ENCODE measurements at regions not wholly inside any gene's neighbourhood (a gene's known extent, or its start where the extent isn't known, plus 50 kb on each side); places are given as distances from the start of the nearest gene placed in this dataset.

DNA sequence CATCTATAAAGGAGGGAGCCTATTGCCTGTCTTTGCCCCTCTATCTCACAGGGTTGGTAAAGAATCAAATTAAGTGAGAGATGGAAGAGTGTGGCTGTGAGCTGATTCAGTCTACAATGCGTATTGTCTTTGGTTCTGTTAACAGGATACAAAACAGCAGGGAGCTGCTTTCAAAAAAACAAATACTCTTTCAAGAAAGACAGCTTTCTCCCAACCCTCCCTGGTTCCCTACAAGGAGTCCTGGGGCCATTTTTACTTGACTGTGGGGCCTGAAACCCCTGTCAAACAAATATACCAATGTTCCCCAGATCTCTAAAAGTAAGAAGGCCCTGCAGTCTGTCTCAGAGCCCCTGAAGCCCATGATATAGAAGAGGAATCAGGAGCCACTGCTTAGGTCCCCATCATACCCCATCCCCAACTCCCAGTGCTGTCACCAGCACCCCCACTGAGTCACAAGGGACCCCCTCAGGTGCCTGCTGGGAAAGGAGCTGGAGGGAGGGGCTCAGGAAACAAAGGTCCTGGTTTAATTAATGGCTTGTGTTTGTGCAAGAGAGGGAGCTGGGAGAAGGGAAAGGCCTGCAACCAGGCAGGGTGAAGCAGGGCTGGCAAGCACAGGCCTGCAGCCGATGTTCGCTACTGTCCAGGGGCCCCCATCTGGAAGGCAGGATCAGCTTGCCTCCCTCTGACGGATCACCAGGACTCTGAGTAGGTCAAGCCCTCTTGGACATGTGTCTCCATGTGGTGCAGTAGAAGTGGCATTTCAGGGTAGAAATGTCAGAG, 182.0 kb upstream of the GHITM start:
- intact Hi-C loops (cut with DNase I): no loop called here
- DNase-seq: no peak
- no peak for ATAC-seq (ENCODE audit: poor library complexity)

DNA sequence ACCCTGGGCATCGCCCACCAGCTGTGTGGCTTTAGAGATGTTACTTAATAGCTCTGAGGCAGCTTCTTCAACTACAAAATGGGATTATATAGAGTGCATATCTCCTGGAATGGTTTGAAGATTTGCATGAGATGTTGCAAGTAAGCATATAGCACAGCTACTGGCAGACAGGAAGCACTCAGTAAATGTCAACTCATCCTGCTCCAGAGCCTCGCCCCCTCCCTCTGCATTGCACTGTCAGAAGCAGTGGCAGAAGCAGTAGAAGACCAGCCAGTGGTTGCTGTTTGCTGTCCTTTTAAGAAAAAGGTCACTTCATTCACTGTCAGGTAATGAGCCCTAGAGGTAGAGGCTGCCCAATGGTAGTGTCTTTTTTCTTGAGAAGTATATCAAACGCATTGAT, 180.0 kb upstream of the GHITM start:
- DNase-seq: no peak
- ATAC-seq (ENCODE audit: poor library complexity): no peak
- intact Hi-C loops (cut with DNase I): no loop called here

DNA sequence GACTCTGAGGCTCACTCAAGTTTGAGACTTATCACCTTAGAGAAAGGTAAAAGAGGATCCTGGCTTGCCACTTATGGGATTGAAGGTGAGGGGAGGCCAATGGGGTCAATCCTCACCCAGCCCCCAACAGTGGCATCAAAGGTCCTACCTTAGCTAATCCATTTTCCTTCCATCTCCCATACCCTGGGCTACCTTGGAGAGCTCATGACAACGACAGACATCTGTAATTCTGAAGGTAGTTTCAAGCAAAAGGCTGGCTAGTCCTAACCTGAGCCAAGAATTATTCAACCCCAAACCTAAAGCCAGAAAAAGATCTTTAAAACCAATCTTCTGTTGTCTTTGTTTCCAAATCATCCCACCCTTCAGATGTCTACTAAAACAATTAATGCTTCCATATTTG, 179.2 kb upstream of the GHITM start:
- no peak for ATAC-seq (ENCODE audit: poor library complexity)
- intact Hi-C loops (cut with DNase I): no loop called here
- DNase-seq: no peak

DNA sequence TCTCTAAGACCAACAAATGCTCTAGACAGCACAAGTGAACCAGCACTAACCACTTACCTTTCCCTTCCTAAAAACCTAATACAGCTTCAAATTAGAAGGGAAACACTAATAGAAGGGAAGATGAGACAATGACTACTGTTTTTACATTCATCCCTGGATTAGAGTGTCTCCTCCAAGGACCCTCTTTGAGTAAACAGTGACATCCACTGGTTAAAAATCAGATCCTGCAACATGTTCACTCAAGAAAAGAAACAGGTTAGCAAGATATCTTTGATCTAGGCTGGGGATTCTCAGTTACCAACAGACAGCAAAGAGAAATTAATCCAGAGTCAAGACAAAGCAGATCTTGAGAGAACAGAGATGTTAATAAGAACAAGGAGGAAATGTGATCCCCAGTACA, 177.7 kb upstream of the GHITM start:
- DNase-seq: no peak
- intact Hi-C loops (cut with DNase I): no loop called here
- ATAC-seq (ENCODE audit: poor library complexity): no peak

DNA sequence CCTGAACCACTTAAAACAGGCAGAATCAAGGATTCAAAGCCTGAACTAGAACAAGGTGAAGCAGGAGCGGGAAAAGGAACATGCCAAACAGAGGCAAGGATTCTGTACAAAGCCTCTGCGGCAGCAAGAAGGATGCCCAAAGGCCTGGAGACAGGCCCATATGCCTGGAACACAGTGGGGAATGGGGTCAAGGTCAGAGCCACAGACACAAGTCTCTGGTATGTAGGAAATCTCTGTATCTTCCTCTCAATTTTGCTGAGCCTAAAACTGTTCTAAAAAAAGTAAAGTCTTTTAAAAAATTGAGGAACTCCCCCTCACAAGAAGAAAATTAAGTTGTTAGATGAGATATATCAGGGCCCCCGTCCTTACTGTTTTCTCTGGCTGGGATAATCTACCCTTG, 175.9 kb upstream of the GHITM start:
- ATAC-seq (ENCODE audit: poor library complexity) (no peak), DNase-seq (no peak)
- intact Hi-C loops (cut with DNase I): no loop called here

DNA sequence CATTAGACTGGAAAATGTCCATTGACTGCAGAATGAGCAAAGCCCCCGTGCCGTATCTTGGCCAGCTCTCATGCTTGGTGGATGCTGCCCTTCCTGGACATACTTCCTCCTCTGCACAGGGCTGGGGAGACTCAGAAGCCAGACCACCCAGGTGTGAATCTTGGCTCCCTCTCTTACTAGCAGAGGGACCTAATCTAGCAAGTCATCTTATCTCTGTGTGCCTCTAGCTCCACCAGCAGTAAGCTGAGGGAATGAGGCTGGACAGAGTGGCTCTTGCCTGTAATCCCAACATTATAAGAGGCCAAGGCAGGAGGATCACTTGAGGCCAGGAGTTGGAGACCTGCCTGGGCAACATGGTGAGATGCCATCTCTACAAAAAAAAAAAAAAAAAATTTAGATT, 173.8 kb upstream of the GHITM start:
- intact Hi-C loops (cut with DNase I): no loop called here
- ATAC-seq (ENCODE audit: poor library complexity): no peak
- DNase-seq: no peak

DNA sequence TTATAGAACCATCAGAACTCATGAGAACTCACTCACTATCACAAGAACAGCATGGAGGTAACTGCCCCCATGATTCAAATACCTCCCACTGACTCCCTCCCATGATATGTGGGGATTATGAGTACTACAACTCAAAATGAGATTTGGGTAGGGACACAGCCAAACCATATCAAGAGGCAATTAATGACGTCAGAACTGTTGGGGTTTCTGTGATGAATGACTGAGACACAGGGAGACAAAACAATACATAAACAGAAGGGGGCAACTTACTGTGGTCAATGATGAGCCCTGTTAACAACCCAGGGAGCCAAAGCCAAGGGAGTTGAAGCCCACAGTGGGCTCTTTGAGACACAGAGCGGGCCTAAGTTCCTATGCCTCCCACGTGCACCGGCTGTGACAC, 171.3 kb upstream of the GHITM start:
- no peak for ATAC-seq (ENCODE audit: poor library complexity)
- DNase-seq: no peak
- intact Hi-C loops (cut with DNase I): no loop called here

DNA sequence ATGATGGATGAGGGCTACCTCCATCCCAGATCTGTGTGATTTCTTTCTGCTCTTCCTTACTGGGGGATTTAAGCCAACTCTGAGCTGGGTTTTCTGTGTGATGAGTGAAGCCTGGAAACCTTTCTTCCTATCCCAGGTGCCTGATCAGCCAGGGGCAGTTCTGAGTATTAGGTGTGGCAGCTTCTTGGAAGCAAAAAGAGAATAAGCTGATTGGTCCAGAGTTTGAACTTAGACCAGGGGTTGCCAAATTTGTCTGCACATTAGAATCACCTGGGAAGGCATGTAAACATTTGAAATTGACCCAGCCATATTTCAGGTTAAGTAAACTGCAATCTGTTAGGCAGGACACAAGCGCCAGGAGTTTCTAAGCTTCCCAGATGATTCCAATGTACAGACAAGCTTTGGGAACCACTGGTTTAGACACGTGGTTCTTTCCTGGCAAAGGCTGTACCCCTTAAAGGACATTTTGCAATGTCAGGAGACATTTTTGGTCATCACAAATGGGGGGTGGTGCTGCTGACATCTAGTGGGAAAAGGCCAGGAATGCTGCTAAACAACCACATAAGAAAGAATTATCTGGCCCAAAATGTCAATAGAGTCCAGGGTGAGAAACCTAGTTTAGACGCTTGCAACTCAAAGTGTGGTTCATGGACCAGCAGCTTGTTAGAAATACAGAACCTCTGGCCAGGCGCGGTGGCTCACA, 160.5 kb upstream of the GHITM start:
- intact Hi-C loops (cut with DNase I): no loop called here
- DNase-seq (no peak), ATAC-seq (ENCODE audit: poor library complexity) (no peak)

DNA sequence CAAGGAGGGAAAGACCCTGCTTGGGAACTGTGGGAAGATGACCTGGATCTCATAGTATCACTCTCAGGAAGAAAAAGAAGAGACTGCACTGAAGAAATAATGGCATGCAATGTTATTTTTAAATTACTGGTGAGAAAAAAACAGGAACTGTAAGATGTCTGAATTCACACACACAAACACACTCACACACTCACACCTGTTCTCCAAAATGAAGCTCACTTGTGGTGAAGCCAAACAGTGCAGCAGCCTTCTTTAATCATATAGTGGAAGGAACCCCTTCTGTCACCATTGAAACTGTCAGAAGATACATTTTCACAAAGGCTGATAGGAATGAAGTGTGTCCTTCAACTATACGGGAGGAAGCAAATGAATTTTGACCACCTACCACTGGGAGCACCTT, 156.5 kb upstream of the GHITM start:
- ATAC-seq (ENCODE audit: poor library complexity): no peak
- DNase-seq: no peak
- intact Hi-C loops (cut with DNase I): no loop called here

DNA sequence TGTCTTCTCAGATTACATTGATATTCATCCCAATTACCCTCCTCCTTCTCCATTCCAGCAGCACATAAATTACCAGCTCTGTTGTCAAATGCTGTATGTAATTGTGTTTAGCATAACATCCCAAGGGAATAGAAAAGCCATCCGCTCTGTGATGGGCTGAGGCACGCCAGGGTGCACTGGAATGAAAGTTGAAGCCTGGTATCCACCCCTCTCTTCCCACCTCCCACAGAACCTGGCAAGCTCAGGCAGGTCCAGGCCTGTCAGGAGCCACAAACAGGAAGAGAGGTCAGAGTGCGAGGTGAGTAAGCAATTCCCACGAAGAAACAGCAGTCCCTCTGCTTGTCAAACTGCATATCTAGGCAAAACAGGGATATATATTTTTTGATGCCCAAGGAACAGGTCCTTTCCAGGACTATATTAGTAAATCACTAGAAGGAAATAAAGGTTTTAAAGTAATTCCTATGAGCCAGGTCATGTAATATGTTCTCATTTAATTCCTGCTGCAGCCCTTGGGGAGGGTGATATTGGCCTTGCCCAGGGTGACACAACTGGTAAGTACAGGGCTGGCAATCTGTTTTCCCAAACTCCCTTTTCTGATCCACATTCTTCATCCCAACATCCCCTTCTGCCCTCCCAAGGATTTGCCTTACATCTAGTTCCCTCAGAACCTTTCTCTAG, 155.6 kb upstream of the GHITM start:
- no peak for DNase-seq
- intact Hi-C loops (cut with DNase I): no loop called here
- ATAC-seq (ENCODE audit: poor library complexity): no peak

DNA sequence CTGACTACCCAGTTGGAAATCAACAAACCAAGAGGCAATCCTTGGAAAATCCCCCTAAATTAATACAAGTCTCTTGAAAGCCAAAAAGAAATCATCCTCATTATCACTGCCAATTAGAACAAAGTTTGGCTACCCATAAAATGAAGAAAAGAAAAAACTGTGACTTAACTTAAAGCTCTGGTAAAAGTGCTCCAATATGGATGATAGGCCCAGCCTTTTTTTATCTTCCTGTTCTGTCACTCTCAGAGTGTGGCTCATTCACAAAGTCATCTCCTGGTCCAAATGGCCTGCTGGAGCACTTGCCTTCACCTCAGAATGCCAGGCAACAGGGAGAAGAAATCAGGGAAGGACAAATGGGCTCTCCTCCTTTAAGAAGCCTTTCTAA, 155.1 kb upstream of the GHITM start:
- ATAC-seq (ENCODE audit: poor library complexity): no peak
- no peak for DNase-seq
- intact Hi-C loops (cut with DNase I): no loop called here

DNA sequence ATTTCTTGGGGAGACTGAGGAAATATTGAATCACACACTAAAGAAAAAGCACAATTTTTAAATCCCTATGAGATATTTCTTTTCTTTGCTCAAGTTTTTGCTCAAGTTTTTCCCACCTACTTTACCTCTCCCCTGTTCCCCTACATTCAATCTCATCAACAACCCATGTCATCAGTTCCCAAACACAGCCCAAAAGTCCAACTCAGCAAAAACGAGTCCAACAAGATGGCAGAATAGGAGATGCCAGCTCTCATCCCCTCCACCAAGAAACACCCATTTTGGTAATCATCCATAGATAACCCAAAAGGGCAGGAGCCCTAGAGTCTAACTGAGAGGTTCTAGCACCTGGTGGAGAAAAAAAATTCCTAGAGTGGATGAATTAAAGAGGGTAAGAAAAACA, 152.5 kb upstream of the GHITM start:
- intact Hi-C loops (cut with DNase I): no loop called here
- ATAC-seq (ENCODE audit: poor library complexity): no peak
- no peak for DNase-seq

DNA sequence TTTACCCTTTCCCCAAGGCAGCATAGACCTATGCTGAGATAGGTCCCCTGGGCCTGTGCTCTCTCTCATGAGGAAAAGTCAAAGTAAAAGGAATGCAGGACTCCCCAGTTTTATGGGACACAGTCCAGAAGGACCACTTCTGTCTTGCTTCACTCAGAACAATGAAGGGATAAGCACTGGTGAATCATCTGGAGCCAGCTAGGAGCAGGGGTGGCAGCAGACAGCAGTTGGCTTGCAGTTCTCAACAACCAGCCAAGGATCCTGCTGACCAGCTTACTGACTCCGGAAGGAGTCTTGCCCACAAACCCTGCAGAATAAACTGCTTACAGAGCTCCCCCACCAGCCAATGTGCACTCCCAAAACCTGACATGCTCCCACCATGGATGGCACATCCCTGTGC, 152.1 kb upstream of the GHITM start:
- intact Hi-C loops (cut with DNase I): no loop called here
- DNase-seq (no peak), ATAC-seq (ENCODE audit: poor library complexity) (no peak)

DNA sequence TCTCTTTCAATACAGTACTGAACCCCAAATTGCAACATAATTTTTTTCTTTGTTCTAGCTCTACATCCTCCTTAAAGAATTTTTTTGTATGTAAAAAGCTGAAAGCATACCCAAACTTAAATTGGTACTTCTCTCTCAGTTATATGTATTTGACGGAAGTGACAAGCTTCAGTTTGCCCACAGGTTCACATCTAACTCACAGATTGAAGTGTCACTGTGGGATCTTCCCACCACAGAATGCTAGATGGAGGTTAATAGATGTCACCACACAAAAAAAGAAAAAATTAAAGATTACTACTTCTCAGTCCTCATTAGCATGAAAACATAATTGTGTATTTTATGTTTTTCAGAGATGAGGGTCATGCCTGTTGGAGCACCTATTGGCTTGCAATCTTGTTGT, 150.9 kb upstream of the GHITM start:
- intact Hi-C loops (cut with DNase I): no loop called here
- DNase-seq: no peak
- ATAC-seq (ENCODE audit: poor library complexity): no peak

DNA sequence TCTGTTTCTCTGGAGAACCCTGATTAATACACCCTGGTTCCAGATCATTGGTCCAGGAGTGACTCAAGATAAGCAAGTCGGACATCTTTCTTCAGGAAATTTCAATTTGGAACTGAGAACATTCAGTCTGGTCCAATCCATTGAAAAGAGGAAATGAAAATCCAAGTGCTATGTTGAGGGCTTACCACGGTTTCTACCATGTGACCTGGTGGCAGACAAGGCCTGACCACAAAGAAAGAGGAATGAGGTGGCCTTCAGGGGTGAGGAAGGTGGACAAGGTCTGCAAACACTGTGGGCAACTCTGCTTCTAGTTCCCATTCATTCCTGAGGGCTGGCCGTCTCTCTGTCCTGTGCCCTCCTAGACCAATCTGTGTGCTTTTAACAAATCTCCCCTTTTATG, 149.2 kb upstream of the GHITM start:
- intact Hi-C loops (cut with DNase I): no loop called here
- no peak for DNase-seq
- no peak for ATAC-seq (ENCODE audit: poor library complexity)

DNA sequence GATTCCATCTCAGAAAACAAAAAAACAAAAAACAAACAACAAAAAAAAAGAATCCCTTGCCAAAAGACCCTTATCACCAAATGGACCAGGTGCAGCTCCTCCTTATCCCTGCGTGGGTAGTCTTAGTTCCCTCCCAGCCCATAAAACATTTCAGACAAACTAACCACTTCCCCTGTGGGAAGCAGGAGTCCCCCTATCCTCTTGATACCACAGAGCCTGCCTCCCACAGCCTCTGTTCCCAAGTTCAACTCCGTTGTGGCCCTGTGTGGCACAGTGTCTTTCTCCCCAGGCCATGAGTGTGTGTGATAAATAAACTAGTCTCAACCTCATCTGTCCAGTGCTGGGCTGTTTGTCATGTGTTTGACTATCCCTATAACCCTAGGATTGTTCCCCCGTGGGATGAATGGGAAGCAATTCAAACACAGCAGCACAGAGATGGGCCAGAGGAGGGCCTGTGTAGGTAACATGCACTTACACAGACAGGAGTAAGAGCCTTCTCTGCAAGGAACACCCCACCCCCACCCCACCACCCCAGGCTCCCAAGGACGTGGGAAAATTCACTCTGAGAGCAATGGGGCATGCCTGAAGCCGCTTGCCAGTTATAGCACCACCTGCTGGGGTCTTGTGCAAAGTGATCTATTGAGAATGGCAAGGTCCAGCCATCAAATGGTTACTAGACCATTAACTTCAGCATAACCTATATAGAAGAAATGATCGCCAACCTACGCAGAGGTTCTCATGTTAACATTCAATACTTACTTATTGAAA, 147.1 kb upstream of the GHITM start:
- DNase-seq: no peak
- no peak for ATAC-seq (ENCODE audit: poor library complexity)
- intact Hi-C loops (cut with DNase I): no loop called here

DNA sequence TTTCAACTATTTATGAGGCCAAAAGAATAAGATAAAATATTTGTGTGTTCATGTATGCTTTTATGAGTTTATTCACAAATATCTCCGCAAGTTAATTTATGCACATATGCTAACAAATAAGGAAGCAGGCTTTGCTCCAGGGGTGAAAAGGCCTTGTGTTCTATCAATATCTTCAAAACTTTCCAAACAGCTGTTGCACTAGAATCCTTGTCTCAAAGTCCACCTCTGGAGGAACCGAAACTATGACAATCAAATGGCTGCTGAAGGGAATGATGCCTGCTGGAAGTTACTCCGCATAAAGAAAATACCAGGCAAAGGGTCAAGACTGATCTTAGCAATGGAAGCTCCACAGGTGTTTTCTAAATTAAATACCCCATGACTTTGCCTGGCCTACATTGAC, 145.0 kb upstream of the GHITM start:
- DNase-seq (no peak), ATAC-seq (ENCODE audit: poor library complexity) (no peak)
- intact Hi-C loops (cut with DNase I): no loop called here

DNA sequence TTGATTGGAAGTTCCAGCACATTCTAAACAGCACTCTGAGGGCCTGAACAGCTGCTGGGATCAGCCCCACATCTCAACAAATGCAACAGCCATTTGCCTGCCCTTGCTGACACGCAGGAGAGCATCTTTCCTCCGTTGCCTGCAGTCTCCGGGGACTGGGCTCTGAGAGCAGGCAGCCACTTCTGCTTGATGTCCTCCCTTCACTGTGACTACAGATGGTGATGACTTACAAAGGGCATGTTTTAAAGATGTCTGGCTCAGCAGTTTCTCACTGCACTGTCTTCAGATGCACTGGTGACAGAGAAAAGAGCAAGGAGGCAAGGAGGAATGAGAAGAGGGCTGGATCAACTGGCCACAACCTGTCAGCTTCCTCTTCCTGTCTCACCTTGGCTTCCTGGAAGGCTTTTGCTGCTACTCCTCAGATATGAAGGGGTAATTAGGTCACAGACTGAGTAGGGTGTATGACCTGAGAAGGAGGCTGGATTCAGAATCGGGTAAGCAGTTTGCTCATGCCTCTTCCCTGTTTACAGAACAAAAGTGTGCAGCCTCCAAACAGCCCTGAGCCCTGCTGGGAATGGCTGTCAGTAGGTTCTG, 143.5 kb upstream of the GHITM start:
- no peak for ATAC-seq (ENCODE audit: poor library complexity)
- intact Hi-C loops (cut with DNase I): no loop called here
- no peak for DNase-seq

DNA sequence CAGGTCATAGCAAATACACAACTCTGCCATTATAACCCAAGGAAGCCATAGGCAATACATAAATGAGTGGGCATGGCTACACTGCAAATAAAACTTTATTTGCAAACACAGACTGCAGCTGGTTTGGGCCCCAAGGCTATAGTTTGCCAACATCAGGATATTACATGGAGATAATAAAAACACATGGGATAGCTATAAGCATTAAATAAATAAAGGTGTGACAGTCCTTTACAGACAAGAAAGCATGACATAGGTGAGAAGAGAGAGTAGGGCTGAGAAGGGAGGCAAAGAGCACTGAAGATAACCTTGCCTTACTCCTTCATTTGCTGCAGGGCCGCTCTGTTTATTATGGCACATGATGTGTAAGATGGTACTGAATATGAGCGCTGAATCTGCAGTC, 135.1 kb upstream of the GHITM start:
- no peak for ATAC-seq (ENCODE audit: poor library complexity)
- intact Hi-C loops (cut with DNase I): no loop called here
- no peak for DNase-seq
